B cell (primary cell): ENCODE measurements at regions not wholly inside any gene's neighbourhood (a gene's known extent, or its start where the extent isn't known, plus 50 kb on each side); places are given as distances from the start of the nearest gene placed in this dataset.

Experiments
- ATAC-seq: fragments of 200-7000 bp; cut with Tn5 transposase; one replicate; pipeline ENCODE4 v1.10.0; 2021; ENCODE audit warnings: low read depth, mild to moderate bottlenecking, moderate number of reproducible peaks, moderate library complexity
- CTCF ChIA-PET: fragments of 350-600 bp; sonication (Branson Sonifier 250); formaldehyde crosslinking; loops from one replicate; lab custom pipeline; 2021; ENCODE audit warnings: antibody characterized with exemption, inconsistent platforms; lab: Charles Lee
- POLR2A ChIA-PET: fragments of 350-600 bp; sonication (Branson Sonifier 250); formaldehyde crosslinking; loops from one replicate; lab custom pipeline; 2021; ENCODE audit warnings: antibody characterized with exemption; lab: Charles Lee
- DNase-seq: peaks from one replicate; pipeline ENCODE4 v3.0.0; 2013
- H2AFZ ChIP-seq: 2 replicates; pipeline ENCODE4 v1.6.1; 2012; ENCODE audit warnings: mild to moderate bottlenecking, low read depth, low read length; ENCODE audit not compliant: insufficient read depth, poor library complexity, severe bottlenecking
- H3K27ac ChIP-seq, 2 donors: 1 replicate in 1 of 2; 2 replicates in 1 of 2; pipeline ENCODE4 v1.5.1; 2012 to 2013; ENCODE audit warnings: low read length in 2 of 2, mild to moderate bottlenecking in 2 of 2, moderate library complexity in 1 of 2
- H3K27me3 ChIP-seq, 4 experiments: fragments of 200-600 bp in 1 of 4; sonication (generic) in 1 of 4; replicated peaks in 1 of 4; 1 replicate in 2 of 4; 2 replicates in 2 of 4; pipeline versions ENCODE4 v1.6.1 to v1.7.0; 2013 to 2016; ENCODE audit warnings: low read length in 3 of 4, mild to moderate bottlenecking in 2 of 4, mixed read lengths in 1 of 4, moderate library complexity in 1 of 4; ENCODE audit not compliant: insufficient read depth in 4 of 4, control insufficient read depth in 3 of 4; ENCODE audit errors: control extremely low read depth in 1 of 4
- H3K36me3 ChIP-seq, 2 experiments: replicated peaks in 1 of 2; 1 replicate in 1 of 2; 2 replicates in 1 of 2; pipeline versions ENCODE4 v1.6.1 to v1.7.1; 2013; ENCODE audit warnings: low read length in 1 of 2; ENCODE audit not compliant: insufficient read depth in 2 of 2, control insufficient read depth in 1 of 2; ENCODE audit errors: control extremely low read depth in 1 of 2, extremely low read depth in 1 of 2
- H3K4me1 ChIP-seq, 2 donors: fragments of 200-600 bp in 1 of 2; sonication (generic) in 1 of 2; 1 replicate in 1 of 2; 2 replicates in 1 of 2; pipeline versions ENCODE4 v1.5.1 to v1.6.1; 2013 to 2017; ENCODE audit warnings: low read length in 2 of 2; ENCODE audit not compliant: control insufficient read depth in 2 of 2, insufficient read depth in 2 of 2
- H3K4me2 ChIP-seq: replicated peaks from 2 replicates; pipeline ENCODE3; 2012; ENCODE audit warnings: mild to moderate bottlenecking, low read depth, low read length; ENCODE audit not compliant: poor library complexity, severe bottlenecking
- H3K4me3 ChIP-seq, 5 experiments: fragments of 200-600 bp in 1 of 5; sonication (generic) in 1 of 5; 1 replicate in 3 of 5; 2 replicates in 2 of 5; pipeline versions ENCODE4 v1.5.1 to v1.7.0; 2011 to 2016; ENCODE audit warnings: low read length in 4 of 5, mild to moderate bottlenecking in 4 of 5, low read depth in 2 of 5, control low read depth in 1 of 5, moderate library complexity in 1 of 5; ENCODE audit not compliant: insufficient read depth in 1 of 5; ENCODE audit errors: control extremely low read depth in 1 of 5, extremely low read depth in 1 of 5
- H3K79me2 ChIP-seq: fragments of 200-600 bp; sonication (generic); one replicate; pipeline ENCODE4 v1.6.0; 2016; ENCODE audit warnings: low read length; ENCODE audit not compliant: control insufficient read depth, insufficient read depth
- H3K9ac ChIP-seq: fragments of 200-600 bp; sonication (generic); 2 replicates; pipeline ENCODE4 v1.6.1; 2017; ENCODE audit warnings: mild to moderate bottlenecking, low read length, moderate library complexity
- H3K9me3 ChIP-seq, 3 donors: one replicate each; pipeline versions ENCODE4 v1.6.1 to v1.7.1; 2013; ENCODE audit warnings: low read length in 2 of 3; ENCODE audit not compliant: control insufficient read depth in 2 of 3, insufficient read depth in 1 of 3; ENCODE audit errors: control extremely low read depth in 1 of 3
- H4K20me1 ChIP-seq: 2 replicates; pipeline ENCODE4 v1.6.0; 2012; ENCODE audit warnings: mild to moderate bottlenecking, low read length; ENCODE audit not compliant: insufficient read depth, control insufficient read depth, poor library complexity, severe bottlenecking
- H3K27ac Mint-ChIP-seq: one replicate; pipeline ENCODE4 v1.8.0; 2021; ENCODE audit warnings: mixed read lengths
- H3K27me3 Mint-ChIP-seq: one replicate; pipeline ENCODE4 v1.8.0; 2021; ENCODE audit warnings: mixed read lengths
- H3K4me1 Mint-ChIP-seq: one replicate; pipeline ENCODE4 v1.8.0; 2021; ENCODE audit warnings: mixed read lengths
- H3K4me3 Mint-ChIP-seq: one replicate; pipeline ENCODE4 v1.8.0; 2021; ENCODE audit warnings: mixed read lengths
- H3K9me3 Mint-ChIP-seq: one replicate; pipeline ENCODE4 v1.8.0; 2022; ENCODE audit warnings: mixed read lengths; ENCODE audit not compliant: insufficient read depth
- EZH2 ChIP-seq: IDR thresholded peaks from 2 replicates; pipeline ENCODE4 v1.6.1; 2012; ENCODE audit warnings: borderline replicate concordance, low read depth, mild to moderate bottlenecking, moderate library complexity, low read length; ENCODE audit not compliant: insufficient read depth, poor library complexity, severe bottlenecking
- WGBS: methylation state at CpG from one replicate; pipeline ENCODE4 v1.1.5; 2013; ENCODE audit warnings: missing lambda C conversion rate; ENCODE audit not compliant: insufficient coverage; 5-methylcytosine and 5-hydroxymethylcytosine counted together
- intact Hi-C: fragments of 100-400 bp; cut with micrococcal nuclease; formaldehyde crosslinking; loops from one replicate; pipeline ENCODE4 v1.10.0; 2022
- TF ChIP-seq, protein P1 (sequence below): fragments of 200-600 bp; IDR thresholded peaks from one replicate; pipeline ENCODE4 v1.8.0; 2022; ENCODE audit warnings: antibody characterized with exemption, mild to moderate bottlenecking

DNA sequence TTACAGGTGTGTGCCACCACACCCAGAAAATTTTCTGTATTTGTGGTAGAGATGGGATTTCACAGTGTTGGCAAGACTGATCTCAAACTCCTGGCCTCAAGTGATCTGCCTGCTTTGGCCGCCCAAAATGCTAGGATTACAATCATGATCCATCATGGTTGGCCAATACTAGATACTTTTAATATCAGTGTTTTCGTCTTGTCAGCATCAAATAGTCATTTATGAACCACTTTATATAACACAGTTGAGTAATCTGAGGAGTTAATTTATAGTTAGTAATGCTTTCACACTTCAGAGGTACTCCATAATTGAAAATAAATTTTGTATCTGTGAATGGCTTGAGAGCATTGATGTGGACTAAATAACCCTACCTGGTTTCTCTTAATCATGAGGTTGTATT is 178.6 kb downstream of the TRAM1L1 start:
- H2AFZ ChIP-seq: no peak overlapping the region
- no peak overlapping the region for H3K27ac ChIP-seq
- no peak for ATAC-seq
- Mint-ChIP-seq H3K27ac (no peak overlapping the region), H3K4me3 (no peak overlapping the region), H3K4me1 (no peaks in the 10 kb centered on the region), H3K9me3 (peaks cover 9% of the 10 kb centered on the region), H3K27me3 (no peaks in the 10 kb centered on the region)
- no peaks in the 10 kb centered on the region for H3K27me3 ChIP-seq
- no peaks in the 10 kb centered on the region for H3K36me3 ChIP-seq
- H4K20me1 ChIP-seq: no peaks in the 10 kb centered on the region
- no peak overlapping the region for H3K4me2 ChIP-seq
- ChIA-PET CTCF (no interaction called here), POLR2A (no interaction called here)
- no peaks in the 10 kb centered on the region for H3K4me1 ChIP-seq
- DNase-seq: no peak
- H3K4me3 ChIP-seq: no peak overlapping the region
- H3K79me2 ChIP-seq: no peaks in the 10 kb centered on the region
- H3K9ac ChIP-seq: no peak overlapping the region
- H3K9me3 ChIP-seq: no peaks in the 10 kb centered on the region
- WGBS: no CpG with 5 or more reads among the region's 2 CpGs
- TF ChIP-seq EZH2: no peak
- TF ChIP-seq, protein P1, sequence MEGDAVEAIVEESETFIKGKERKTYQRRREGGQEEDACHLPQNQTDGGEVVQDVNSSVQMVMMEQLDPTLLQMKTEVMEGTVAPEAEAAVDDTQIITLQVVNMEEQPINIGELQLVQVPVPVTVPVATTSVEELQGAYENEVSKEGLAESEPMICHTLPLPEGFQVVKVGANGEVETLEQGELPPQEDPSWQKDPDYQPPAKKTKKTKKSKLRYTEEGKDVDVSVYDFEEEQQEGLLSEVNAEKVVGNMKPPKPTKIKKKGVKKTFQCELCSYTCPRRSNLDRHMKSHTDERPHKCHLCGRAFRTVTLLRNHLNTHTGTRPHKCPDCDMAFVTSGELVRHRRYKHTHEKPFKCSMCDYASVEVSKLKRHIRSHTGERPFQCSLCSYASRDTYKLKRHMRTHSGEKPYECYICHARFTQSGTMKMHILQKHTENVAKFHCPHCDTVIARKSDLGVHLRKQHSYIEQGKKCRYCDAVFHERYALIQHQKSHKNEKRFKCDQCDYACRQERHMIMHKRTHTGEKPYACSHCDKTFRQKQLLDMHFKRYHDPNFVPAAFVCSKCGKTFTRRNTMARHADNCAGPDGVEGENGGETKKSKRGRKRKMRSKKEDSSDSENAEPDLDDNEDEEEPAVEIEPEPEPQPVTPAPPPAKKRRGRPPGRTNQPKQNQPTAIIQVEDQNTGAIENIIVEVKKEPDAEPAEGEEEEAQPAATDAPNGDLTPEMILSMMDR: no peak
- intact Hi-C loops: no loop called here

DNA sequence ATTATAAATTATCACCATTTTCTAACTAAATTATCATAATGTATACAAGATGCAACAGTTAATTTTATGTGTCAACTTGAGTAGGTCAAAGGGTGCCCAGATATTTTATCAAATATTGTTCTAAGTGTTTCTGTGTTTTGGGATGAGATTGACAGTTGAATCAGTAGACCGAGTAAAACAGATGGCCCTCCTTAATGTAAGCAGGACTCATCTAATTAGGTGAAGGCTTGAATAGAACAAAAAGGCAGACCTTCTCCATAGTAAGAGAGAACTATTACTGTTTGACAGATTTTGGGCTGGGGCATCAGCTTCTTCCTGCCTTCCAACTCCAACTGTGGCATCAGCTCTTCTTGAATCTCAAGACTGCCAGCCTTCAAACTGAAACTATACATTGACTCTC is 185.8 kb downstream of the TRAM1L1 start:
- Histone ChIP-seq H3K4me2 (no peak overlapping the region), H3K27ac (no peak overlapping the region), H3K9me3 (peaks cover 0 to 2% (median 0%) of the 10 kb centered on the region in 3 donors), H4K20me1 (no peaks in the 10 kb centered on the region), H3K79me2 (no peaks in the 10 kb centered on the region), H3K9ac (no peak overlapping the region), H3K4me1 (no peaks in the 10 kb centered on the region), H2AFZ (no peak overlapping the region), H3K36me3 (no peaks in the 10 kb centered on the region), H3K27me3 (no peaks in the 10 kb centered on the region), H3K4me3 (no peak overlapping the region)
- no peaks in the 10 kb centered on the region for H3K27me3 Mint-ChIP-seq
- H3K4me3 Mint-ChIP-seq: no peak overlapping the region
- H3K27ac Mint-ChIP-seq: no peak overlapping the region
- WGBS: no CpG with 5 or more reads among the region's 1 CpG
- TF ChIP-seq, protein P1: no peak
- no peak for TF ChIP-seq EZH2
- no peaks in the 10 kb centered on the region for H3K4me1 Mint-ChIP-seq
- DNase-seq (no peak), ATAC-seq (no peak)
- intact Hi-C loops: no loop called here
- CTCF ChIA-PET: no interaction called here
- POLR2A ChIA-PET: no interaction called here
- H3K9me3 Mint-ChIP-seq: peaks cover 6% of the 10 kb centered on the region
